Nephron progenitor cell (in vitro differentiated cells): ENCODE measurements at regions not wholly inside any gene's neighbourhood (a gene's known extent, or its start where the extent isn't known, plus 50 kb on each side); places are given as distances from the start of the nearest gene placed in this dataset.

Source experiments
- DNase-seq: peaks from one replicate; pipeline ENCODE4 v3.0.0; 2021
- H3K27ac Mint-ChIP-seq: 2 replicates; pipeline ENCODE4 v1.8.0; 2021; ENCODE audit warnings: mild to moderate bottlenecking, moderate library complexity, mixed read lengths
- H3K27me3 Mint-ChIP-seq: 2 replicates; pipeline ENCODE4 v1.8.0; 2021; ENCODE audit warnings: mild to moderate bottlenecking, low read depth, mixed read lengths; ENCODE audit not compliant: poor library complexity
- H3K36me3 Mint-ChIP-seq: 2 replicates; pipeline ENCODE4 v1.8.0; 2021; ENCODE audit warnings: low read depth, mixed read lengths
- H3K4me1 Mint-ChIP-seq: 2 replicates; pipeline ENCODE4 v1.8.0; 2021; ENCODE audit warnings: mixed read lengths
- H3K4me3 Mint-ChIP-seq: 2 replicates; pipeline ENCODE4 v1.8.0; 2021; ENCODE audit warnings: mild to moderate bottlenecking, moderate library complexity, mixed read lengths
- H3K9me3 Mint-ChIP-seq: 2 replicates; pipeline ENCODE4 v1.8.0; 2021; ENCODE audit warnings: mild to moderate bottlenecking, moderate library complexity, mixed read lengths
- CTCF ChIP-seq: fragments of 200-600 bp; sonication (generic); IDR thresholded peaks from 2 replicates; pipeline ENCODE4 v1.5.0; 2021; ENCODE audit warnings: antibody characterized with exemption

- no peak for DNase-seq
- Mint-ChIP-seq H3K27ac (no peak overlapping the region), H3K36me3 (no peaks in the 10 kb centered on the region), H3K27me3 (peaks cover 9% of the 10 kb centered on the region), H3K4me3 (no peak overlapping the region), H3K4me1 (peaks cover 21% of the 10 kb centered on the region), H3K9me3 (no peaks in the 10 kb centered on the region)
- no peak for TF ChIP-seq CTCF
Measured at GRCh38 chr17:69947027-69947759, 127.8 kb upstream of the KCNJ16 start.

- no peak for TF ChIP-seq CTCF
- H3K4me1 Mint-ChIP-seq, result peaks cover 21% of the 10 kb centered on the region
- H3K27me3 Mint-ChIP-seq, result peaks cover 9% of the 10 kb centered on the region
- no peaks in the 10 kb centered on the region for H3K36me3 Mint-ChIP-seq
- no peak for DNase-seq
- H3K9me3 Mint-ChIP-seq, result no peaks in the 10 kb centered on the region
- H3K27ac Mint-ChIP-seq, result no peak overlapping the region
- no peak overlapping the region for H3K4me3 Mint-ChIP-seq
Measured at GRCh38 chr17:69948406-69948805, 126.6 kb upstream of the KCNJ16 start.

- no peaks in the 10 kb centered on the region for H3K36me3 Mint-ChIP-seq
- H3K27ac Mint-ChIP-seq, result no peak overlapping the region
- H3K4me3 Mint-ChIP-seq, result no peak overlapping the region
Measured at GRCh38 chr17:69949496-69949895, 125.5 kb upstream of the KCNJ16 start.

DNA sequence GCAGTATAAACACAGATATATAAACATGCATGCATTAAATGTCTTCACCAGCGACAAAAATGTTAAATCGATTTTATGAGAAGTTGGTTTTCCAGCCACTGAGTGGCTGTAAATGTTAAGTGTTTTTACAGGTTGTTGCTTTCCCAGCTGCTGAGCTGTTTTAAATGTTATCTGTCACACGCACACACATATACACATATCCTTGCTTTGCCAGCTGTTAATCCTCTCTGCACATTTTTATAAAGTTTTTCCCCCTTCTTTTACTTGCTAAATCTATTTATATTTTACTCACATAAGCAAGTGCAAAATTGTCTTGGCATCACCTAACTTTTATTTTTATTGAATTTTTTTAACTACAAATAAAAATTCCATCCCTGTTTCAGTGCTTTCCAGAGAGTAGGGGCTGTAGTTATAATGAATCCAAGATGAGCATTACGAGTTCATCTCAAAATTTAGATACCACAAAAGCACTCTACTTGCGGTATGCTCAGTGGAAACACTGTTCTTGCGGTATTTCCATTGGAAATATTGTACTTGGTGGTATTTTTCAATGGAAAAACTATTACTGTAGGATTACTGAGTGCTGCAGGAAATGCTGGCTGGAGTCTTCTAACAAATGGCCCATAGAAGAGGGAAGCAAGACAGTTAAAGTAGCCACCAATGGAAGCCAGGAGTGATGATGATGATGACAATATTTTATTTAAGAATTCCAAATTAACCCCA is 124.9 kb upstream of the KCNJ16 start:
- no peaks in the 10 kb centered on the region for H3K36me3 Mint-ChIP-seq
- H3K9me3 Mint-ChIP-seq, result no peaks in the 10 kb centered on the region
- H3K27me3 Mint-ChIP-seq, result peaks cover 9% of the 10 kb centered on the region
- no peak for TF ChIP-seq CTCF
- peaks cover 21% of the 10 kb centered on the region for H3K4me1 Mint-ChIP-seq
- no peak for DNase-seq
- H3K27ac Mint-ChIP-seq, result no peak overlapping the region
- no peak overlapping the region for H3K4me3 Mint-ChIP-seq

More at GRCh38 chr17:69949496-69949895, 125.5 kb upstream of the KCNJ16 start:
- H3K27me3 Mint-ChIP-seq, result peaks cover 9% of the 10 kb centered on the region
- H3K4me1 Mint-ChIP-seq, result peaks cover 21% of the 10 kb centered on the region
- no peak for TF ChIP-seq CTCF
- no peak for DNase-seq
- no peaks in the 10 kb centered on the region for H3K9me3 Mint-ChIP-seq

DNA sequence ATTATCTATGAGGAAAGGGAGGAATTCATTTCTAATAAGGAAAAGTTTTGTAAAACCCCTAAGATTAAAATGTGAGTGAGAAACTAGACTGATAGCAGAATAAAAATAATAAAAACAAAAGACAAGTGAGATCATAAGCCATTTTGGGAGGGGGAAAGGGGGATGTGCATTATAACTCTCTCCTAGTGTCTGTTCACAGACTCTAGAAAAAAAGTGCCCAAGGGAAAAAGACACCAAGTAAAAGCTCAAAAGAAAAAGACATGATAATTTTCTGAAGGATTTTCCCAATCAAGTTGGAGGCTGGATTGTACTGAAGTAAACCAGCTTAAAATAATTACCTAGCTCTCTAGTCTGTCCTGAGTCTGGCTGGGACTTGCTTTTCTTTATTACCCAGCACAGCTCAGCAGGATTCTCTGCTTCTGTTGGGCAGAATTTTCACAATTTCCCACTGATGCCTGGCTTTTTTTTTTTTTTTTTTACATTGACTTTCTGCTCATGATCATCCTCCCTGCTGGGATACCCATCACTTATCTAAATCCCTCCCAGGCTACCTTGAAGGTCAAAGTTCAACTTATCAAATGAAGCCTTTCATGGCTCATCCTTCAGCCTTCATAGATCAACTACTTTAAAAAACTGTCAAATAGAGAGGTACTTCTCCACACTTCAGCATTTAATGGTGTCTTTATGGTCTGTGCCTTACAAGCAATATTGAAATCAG is 124.2 kb upstream of the KCNJ16 start:
- DNase-seq, result no peak
- Mint-ChIP-seq H3K9me3 (no peaks in the 10 kb centered on the region), H3K27ac (peak overlapping the region; percentile 40), H3K4me3 (no peak overlapping the region), H3K36me3 (no peaks in the 10 kb centered on the region), H3K27me3 (peaks cover 9% of the 10 kb centered on the region), H3K4me1 (peaks cover 21% of the 10 kb centered on the region)
- no peak for TF ChIP-seq CTCF
